ENCODE measurements at regions not wholly inside any gene's neighbourhood (a gene's known extent, or its start where the extent isn't known, plus 50 kb on each side); places are given as distances from the start of the nearest gene placed in this dataset.

DNA sequence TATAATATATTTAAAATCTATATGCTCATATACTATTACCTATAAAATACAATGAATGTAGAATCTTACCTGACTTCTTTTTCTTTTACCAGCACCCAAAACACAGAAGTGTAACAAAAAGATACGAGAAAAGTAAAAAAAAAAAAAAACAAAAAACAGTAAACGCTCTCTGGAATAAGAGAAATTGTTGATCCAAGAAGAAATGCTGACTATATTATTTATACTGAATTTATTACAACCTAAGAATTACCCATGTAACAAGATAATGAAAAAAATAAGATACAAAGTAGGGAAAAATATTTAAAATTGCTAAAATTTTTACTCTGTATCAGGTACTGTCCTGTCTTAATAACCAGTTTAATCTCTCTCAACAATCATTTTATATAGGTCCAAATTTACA is 787.9 kb upstream of the MAN1A1 start:
- CTCF ChIA-PET: no interaction called here
- POLR2A ChIA-PET: no interaction called here
- no peak for DNase-seq (ENCODE audit: extremely low spot score)
- TF ChIP-seq, protein P1, sequence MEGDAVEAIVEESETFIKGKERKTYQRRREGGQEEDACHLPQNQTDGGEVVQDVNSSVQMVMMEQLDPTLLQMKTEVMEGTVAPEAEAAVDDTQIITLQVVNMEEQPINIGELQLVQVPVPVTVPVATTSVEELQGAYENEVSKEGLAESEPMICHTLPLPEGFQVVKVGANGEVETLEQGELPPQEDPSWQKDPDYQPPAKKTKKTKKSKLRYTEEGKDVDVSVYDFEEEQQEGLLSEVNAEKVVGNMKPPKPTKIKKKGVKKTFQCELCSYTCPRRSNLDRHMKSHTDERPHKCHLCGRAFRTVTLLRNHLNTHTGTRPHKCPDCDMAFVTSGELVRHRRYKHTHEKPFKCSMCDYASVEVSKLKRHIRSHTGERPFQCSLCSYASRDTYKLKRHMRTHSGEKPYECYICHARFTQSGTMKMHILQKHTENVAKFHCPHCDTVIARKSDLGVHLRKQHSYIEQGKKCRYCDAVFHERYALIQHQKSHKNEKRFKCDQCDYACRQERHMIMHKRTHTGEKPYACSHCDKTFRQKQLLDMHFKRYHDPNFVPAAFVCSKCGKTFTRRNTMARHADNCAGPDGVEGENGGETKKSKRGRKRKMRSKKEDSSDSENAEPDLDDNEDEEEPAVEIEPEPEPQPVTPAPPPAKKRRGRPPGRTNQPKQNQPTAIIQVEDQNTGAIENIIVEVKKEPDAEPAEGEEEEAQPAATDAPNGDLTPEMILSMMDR (IDR thresholded peaks at IDR 0.05; ENCODE audit: control extremely low read depth, extremely low read depth, low read depth, missing control alignments): no peak

DNA sequence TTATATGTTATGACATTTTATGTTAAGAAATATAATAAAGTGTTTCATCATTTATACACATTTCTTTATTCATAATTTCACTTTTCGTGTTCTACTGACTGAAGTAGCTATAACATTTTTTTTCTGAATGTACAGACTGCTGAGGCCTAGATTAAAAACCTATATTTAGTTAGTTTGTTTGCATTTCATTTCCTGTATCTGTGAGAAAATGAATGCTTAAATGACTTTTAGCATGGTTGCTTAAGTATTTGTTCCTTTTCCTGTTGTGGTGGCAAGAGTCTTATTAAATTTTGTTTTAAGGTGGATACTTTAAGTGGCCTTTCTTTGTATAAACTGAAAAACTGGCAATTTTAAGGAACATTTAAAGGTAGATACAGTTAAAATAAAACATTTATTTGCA is 779.7 kb upstream of the MAN1A1 start:
- POLR2A ChIA-PET: no interaction called here
- TF ChIP-seq, protein P1 (IDR thresholded peaks at IDR 0.05; ENCODE audit: control extremely low read depth, extremely low read depth, low read depth, missing control alignments): no peak
- no peak for DNase-seq (ENCODE audit: extremely low spot score)
- CTCF ChIA-PET: no interaction called here

DNA sequence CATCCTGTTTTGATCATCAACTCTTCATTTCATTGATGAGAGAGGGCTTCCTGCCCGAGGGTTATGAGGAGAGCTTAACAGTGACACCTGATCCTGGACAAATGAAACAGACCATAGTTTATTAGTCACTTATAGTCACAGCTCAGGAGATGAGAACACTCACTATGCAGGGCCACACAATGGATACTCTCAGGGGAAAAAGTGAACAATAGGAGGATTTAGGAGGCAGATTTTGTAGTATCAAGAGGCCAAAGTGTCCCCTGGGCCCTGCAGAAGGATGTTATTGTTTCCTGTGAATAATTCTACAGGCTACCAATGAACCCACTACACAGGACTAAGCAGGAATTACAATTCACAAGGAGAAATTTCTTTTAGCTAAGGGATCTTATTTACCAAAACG is 772.8 kb upstream of the MAN1A1 start:
- POLR2A ChIA-PET: no interaction called here
- DNase-seq (ENCODE audit: extremely low spot score): no peak
- CTCF ChIA-PET: no interaction called here
- TF ChIP-seq, protein P1 (IDR thresholded peaks at IDR 0.05; ENCODE audit: control extremely low read depth, extremely low read depth, low read depth, missing control alignments): no peak

DNA sequence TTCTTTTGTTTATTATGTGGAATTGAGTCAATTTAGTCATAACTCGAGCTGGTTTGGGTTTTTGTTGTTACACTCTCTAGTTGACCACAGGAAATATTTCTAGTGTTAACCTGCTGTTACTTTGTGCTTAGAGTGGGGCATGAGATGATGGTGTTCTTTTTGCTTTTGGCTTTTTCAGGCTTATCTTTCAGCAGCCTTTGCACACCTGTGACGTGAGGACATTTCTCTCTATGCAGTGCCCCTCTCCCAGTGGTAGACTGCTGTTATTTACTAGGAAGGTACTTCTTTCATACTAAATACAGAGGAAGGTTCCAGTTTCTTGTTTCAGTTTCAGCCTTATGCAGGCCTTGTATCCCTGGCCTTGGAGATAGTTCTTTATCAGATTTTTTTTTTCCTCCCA is 766.8 kb upstream of the MAN1A1 start:
- POLR2A ChIA-PET: no interaction called here
- TF ChIP-seq, protein P1 (IDR thresholded peaks at IDR 0.05; ENCODE audit: control extremely low read depth, extremely low read depth, low read depth, missing control alignments): no peak
- CTCF ChIA-PET: no interaction called here
- no peak for DNase-seq (ENCODE audit: extremely low spot score)

DNA sequence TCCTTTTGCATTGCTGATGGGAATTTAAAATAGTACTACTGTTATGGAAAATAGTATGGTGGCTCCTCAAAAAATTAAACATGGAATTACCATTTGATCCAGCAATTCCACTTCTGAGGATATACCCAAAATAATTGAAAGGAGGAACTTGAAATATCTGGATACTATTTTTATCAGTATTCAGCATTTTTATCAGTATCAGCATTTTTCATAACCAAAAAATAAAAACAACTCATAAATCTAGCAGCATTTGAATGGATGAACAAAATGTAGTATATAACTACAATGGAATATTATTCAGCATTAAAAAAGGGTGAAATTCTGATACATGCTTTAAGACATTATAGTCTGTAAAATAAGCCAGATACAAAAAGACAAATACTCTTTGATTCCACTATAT is 763.4 kb upstream of the MAN1A1 start:
- DNase-seq (ENCODE audit: extremely low spot score): no peak
- CTCF ChIA-PET: no interaction called here
- POLR2A ChIA-PET: no interaction called here
- TF ChIP-seq, protein P1 (IDR thresholded peaks at IDR 0.05; ENCODE audit: control extremely low read depth, extremely low read depth, low read depth, missing control alignments): no peak

DNA sequence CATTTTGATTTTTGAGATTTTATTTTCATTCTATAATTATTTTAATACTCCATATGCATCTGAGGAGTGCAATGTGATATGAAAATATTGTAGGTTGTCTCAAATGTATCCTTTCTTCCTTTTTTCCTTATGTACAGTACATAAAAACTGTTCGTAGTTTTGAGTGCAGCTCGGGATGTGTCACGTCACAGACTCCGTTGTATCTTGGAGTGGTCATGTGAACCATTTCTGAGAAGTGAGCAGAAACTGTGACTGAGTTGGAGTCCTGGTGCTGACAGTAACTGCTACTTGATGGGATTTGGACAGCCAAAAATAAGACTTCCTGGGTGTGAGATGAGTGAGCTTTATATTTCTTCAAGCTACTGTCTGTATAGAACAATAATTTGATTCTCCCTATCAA is 761.4 kb upstream of the MAN1A1 start:
- TF ChIP-seq, protein P1 (IDR thresholded peaks at IDR 0.05; ENCODE audit: control extremely low read depth, extremely low read depth, low read depth, missing control alignments): no peak
- POLR2A ChIA-PET: no interaction called here
- DNase-seq (ENCODE audit: extremely low spot score): no peak
- CTCF ChIA-PET: interaction anchor here (0.9 to 1.1 kb wide), 2 partner anchors 9 to 51 kb away, joined by 3 to 5 read pairs; no protein-coding TSS in a partner anchor

Measured in GM10248 (cell line).